Neural progenitor cell (in vitro differentiated cells): ENCODE measurements at regions not wholly inside any gene's neighbourhood (a gene's known extent, or its start where the extent isn't known, plus 50 kb on each side); places are given as distances from the start of the nearest gene placed in this dataset.

Experiments
- DNase-seq: peaks from one replicate; pipeline ENCODE4 v3.0.0-alpha.2; 2016; ENCODE audit warnings: low spot score
- H2AFZ ChIP-seq: fragments of 200-600 bp; sonication (generic); replicated peaks from 2 replicates; pipeline ENCODE4 v1.6.1; 2016; ENCODE audit warnings: antibody characterized with exemption
- H3F3A ChIP-seq: fragments of 200-600 bp; sonication (generic); 2 replicates; pipeline ENCODE4 v1.6.1; 2016; ENCODE audit warnings: antibody characterized with exemption, low read depth
- H3K27ac ChIP-seq: fragments of 200-600 bp; sonication (generic); 2 replicates; pipeline ENCODE4 v1.5.1; 2016; ENCODE audit warnings: mild to moderate bottlenecking
- H3K27me3 ChIP-seq: fragments of 200-600 bp; sonication (generic); 2 replicates; pipeline ENCODE4 v1.6.1; 2016; ENCODE audit warnings: mild to moderate bottlenecking, moderate library complexity
- H3K36me3 ChIP-seq: fragments of 200-600 bp; sonication (generic); 2 replicates; pipeline ENCODE4 v1.5.1; 2016
- H3K4me1 ChIP-seq: fragments of 200-600 bp; sonication (generic); 2 replicates; pipeline ENCODE4 v1.6.1; 2016; ENCODE audit warnings: mixed run types
- H3K4me2 ChIP-seq: fragments of 200-600 bp; sonication (generic); 2 replicates; pipeline ENCODE4 v1.6.1; 2016
- H3K4me3 ChIP-seq: fragments of 200-600 bp; sonication (generic); 2 replicates; pipeline ENCODE4 v1.5.1; 2016
- H3K79me2 ChIP-seq: fragments of 200-600 bp; sonication (generic); 2 replicates; pipeline ENCODE4 v1.6.1; 2016; ENCODE audit warnings: low read depth
- H3K9ac ChIP-seq: fragments of 200-600 bp; sonication (generic); 2 replicates; pipeline ENCODE4 v1.6.1; 2016
- H3K9me3 ChIP-seq: fragments of 200-600 bp; sonication (generic); 2 replicates; pipeline ENCODE4 v1.5.1; 2016; ENCODE audit warnings: low read depth
- H4K20me1 ChIP-seq: fragments of 200-600 bp; sonication (generic); 2 replicates; pipeline ENCODE4 v1.6.1; 2016; ENCODE audit warnings: low read depth
- H3K27ac Mint-ChIP-seq: 3 replicates; pipeline ENCODE4 v1.8.0; 2021; ENCODE audit warnings: mixed read lengths
- H3K27me3 Mint-ChIP-seq: 2 replicates; pipeline ENCODE4 v1.8.0; 2022; ENCODE audit warnings: low read depth, mild to moderate bottlenecking, inconsistent platforms, moderate library complexity, mixed read lengths; ENCODE audit not compliant: insufficient read depth
- H3K36me3 Mint-ChIP-seq: 3 replicates; pipeline ENCODE4 v1.8.0; 2021; ENCODE audit warnings: mixed read lengths
- H3K4me1 Mint-ChIP-seq: 3 replicates; pipeline ENCODE4 v1.8.0; 2021; ENCODE audit warnings: mixed read lengths
- H3K4me3 Mint-ChIP-seq: 3 replicates; pipeline ENCODE4 v1.8.0; 2021; ENCODE audit warnings: mild to moderate bottlenecking, moderate library complexity, mixed read lengths
- H3K9me3 Mint-ChIP-seq: 3 replicates; pipeline ENCODE4 v1.8.0; 2020; ENCODE audit warnings: mixed read lengths
- EZH2 ChIP-seq: fragments of 200-600 bp; sonication (generic); IDR thresholded peaks from 2 replicates; pipeline ENCODE4 v1.6.1; 2017; ENCODE audit warnings: antibody characterized with exemption, mild to moderate bottlenecking, moderate library complexity
- EZH2phosphoT487 ChIP-seq: fragments of 200-600 bp; sonication (generic); IDR thresholded peaks from 2 replicates; pipeline ENCODE4 v1.6.1; 2017; ENCODE audit warnings: antibody characterized with exemption
- TF ChIP-seq, protein P1 (sequence below): fragments of 200-600 bp; sonication (generic); IDR thresholded peaks from 2 replicates; pipeline ENCODE4 v1.5.1; 2017; ENCODE audit warnings: antibody characterized with exemption, mild to moderate bottlenecking

- TF ChIP-seq EZH2 (no peak), EZH2phosphoT487 (no peak)
- TF ChIP-seq, protein P1, sequence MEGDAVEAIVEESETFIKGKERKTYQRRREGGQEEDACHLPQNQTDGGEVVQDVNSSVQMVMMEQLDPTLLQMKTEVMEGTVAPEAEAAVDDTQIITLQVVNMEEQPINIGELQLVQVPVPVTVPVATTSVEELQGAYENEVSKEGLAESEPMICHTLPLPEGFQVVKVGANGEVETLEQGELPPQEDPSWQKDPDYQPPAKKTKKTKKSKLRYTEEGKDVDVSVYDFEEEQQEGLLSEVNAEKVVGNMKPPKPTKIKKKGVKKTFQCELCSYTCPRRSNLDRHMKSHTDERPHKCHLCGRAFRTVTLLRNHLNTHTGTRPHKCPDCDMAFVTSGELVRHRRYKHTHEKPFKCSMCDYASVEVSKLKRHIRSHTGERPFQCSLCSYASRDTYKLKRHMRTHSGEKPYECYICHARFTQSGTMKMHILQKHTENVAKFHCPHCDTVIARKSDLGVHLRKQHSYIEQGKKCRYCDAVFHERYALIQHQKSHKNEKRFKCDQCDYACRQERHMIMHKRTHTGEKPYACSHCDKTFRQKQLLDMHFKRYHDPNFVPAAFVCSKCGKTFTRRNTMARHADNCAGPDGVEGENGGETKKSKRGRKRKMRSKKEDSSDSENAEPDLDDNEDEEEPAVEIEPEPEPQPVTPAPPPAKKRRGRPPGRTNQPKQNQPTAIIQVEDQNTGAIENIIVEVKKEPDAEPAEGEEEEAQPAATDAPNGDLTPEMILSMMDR, result no peak
Observed at GRCh38 chr16:22665048-22665797, 148.7 kb upstream of the HS3ST2 start.

DNA sequence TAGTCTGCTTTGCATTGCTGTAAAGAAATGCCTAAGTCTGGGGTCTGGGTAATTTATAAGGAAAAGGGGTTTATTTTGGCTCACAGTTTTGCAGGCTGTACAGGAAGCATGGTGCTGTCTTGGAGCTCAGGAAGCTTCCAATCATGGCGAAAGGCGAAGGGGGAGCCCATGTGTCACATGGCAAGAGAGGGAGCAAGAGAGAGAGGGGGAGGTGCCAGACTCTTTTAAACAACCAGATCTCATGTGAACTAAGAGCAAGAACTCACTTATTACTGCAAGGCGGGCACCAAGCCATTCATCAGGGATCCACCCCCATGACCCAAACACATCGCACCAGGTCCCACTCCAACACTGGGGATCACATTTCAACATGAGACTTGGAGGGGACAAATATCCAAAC is 148.2 kb upstream of the HS3ST2 start:
- DNase-seq, result no peak
- Histone ChIP-seq H3K4me1 (peaks cover 8% of the 10 kb centered on the region), H3K9ac (no peak overlapping the region), H2AFZ (peak overlapping the region; percentile 4), H3K4me2 (no peak overlapping the region), H3F3A (peaks cover 3% of the 10 kb centered on the region), H3K27ac (no peak overlapping the region), H4K20me1 (no peaks in the 10 kb centered on the region), H3K36me3 (no peaks in the 10 kb centered on the region), H3K27me3 (no peaks in the 10 kb centered on the region), H3K79me2 (no peaks in the 10 kb centered on the region), H3K4me3 (no peak overlapping the region), H3K9me3 (no peaks in the 10 kb centered on the region)
- no peak overlapping the region for H3K27ac Mint-ChIP-seq
- no peaks in the 10 kb centered on the region for H3K27me3 Mint-ChIP-seq
- no peaks in the 10 kb centered on the region for H3K4me1 Mint-ChIP-seq
- H3K4me3 Mint-ChIP-seq, result no peak overlapping the region
- H3K9me3 Mint-ChIP-seq, result no peaks in the 10 kb centered on the region
- no peak for TF ChIP-seq EZH2
- TF ChIP-seq, protein P1, result no peak
- TF ChIP-seq EZH2phosphoT487, result no peak
- no peaks in the 10 kb centered on the region for H3K36me3 Mint-ChIP-seq

More at GRCh38 chr16:22665048-22665797, 148.7 kb upstream of the HS3ST2 start:
- Mint-ChIP-seq H3K9me3 (no peaks in the 10 kb centered on the region), H3K4me3 (no peak overlapping the region), H3K27ac (no peak overlapping the region), H3K4me1 (no peaks in the 10 kb centered on the region), H3K36me3 (no peaks in the 10 kb centered on the region), H3K27me3 (no peaks in the 10 kb centered on the region)
- Histone ChIP-seq H2AFZ (peak overlapping the region; percentile 4), H3K9ac (no peak overlapping the region), H3K4me1 (peaks cover 2% of the 10 kb centered on the region), H3K79me2 (no peaks in the 10 kb centered on the region), H4K20me1 (no peaks in the 10 kb centered on the region), H3K4me3 (no peak overlapping the region), H3K27ac (no peak overlapping the region), H3K27me3 (no peaks in the 10 kb centered on the region), H3K36me3 (no peaks in the 10 kb centered on the region), H3K4me2 (no peak overlapping the region), H3K9me3 (no peaks in the 10 kb centered on the region), H3F3A (peaks cover 3% of the 10 kb centered on the region)
- no peak for DNase-seq

GRCh38 chr16:22668318-22668717 is 145.6 kb upstream of the HS3ST2 start:
- no peak for DNase-seq
- H3F3A ChIP-seq, result peaks cover 3% of the 10 kb centered on the region
- H3K4me3 ChIP-seq, result no peak overlapping the region
- no peaks in the 10 kb centered on the region for H4K20me1 ChIP-seq
- H3K27ac Mint-ChIP-seq, result no peak overlapping the region
- no peak for TF ChIP-seq EZH2phosphoT487
- TF ChIP-seq, protein P1, result no peak
- TF ChIP-seq EZH2, result no peak
- H2AFZ ChIP-seq, result no peak overlapping the region
- H3K9ac ChIP-seq, result no peak overlapping the region
- H3K36me3 ChIP-seq, result no peaks in the 10 kb centered on the region
- H3K36me3 Mint-ChIP-seq, result no peaks in the 10 kb centered on the region
- no peaks in the 10 kb centered on the region for H3K79me2 ChIP-seq
- no peaks in the 10 kb centered on the region for H3K9me3 ChIP-seq
- H3K4me2 ChIP-seq, result no peak overlapping the region
- H3K9me3 Mint-ChIP-seq, result no peaks in the 10 kb centered on the region
- no peaks in the 10 kb centered on the region for H3K27me3 Mint-ChIP-seq
- H3K4me1 ChIP-seq, result peaks cover 12% of the 10 kb centered on the region
- H3K4me1 Mint-ChIP-seq, result no peaks in the 10 kb centered on the region
- H3K4me3 Mint-ChIP-seq, result no peak overlapping the region
- no peaks in the 10 kb centered on the region for H3K27me3 ChIP-seq
- H3K27ac ChIP-seq, result no peak overlapping the region
